ENCODE measurements at regions not wholly inside any gene's neighbourhood (a gene's known extent, or its start where the extent isn't known, plus 50 kb on each side); places are given as distances from the start of the nearest gene placed in this dataset.

GRCh38 chr10:6640433-6641040, 60.5 kb upstream of the PRKCQ start:
- H3K4me3 Mint-ChIP-seq = no peak overlapping the region

GRCh38 chr10:6637053-6637452, 57.0 kb upstream of the PRKCQ start:
- TF ChIP-seq, protein P1, sequence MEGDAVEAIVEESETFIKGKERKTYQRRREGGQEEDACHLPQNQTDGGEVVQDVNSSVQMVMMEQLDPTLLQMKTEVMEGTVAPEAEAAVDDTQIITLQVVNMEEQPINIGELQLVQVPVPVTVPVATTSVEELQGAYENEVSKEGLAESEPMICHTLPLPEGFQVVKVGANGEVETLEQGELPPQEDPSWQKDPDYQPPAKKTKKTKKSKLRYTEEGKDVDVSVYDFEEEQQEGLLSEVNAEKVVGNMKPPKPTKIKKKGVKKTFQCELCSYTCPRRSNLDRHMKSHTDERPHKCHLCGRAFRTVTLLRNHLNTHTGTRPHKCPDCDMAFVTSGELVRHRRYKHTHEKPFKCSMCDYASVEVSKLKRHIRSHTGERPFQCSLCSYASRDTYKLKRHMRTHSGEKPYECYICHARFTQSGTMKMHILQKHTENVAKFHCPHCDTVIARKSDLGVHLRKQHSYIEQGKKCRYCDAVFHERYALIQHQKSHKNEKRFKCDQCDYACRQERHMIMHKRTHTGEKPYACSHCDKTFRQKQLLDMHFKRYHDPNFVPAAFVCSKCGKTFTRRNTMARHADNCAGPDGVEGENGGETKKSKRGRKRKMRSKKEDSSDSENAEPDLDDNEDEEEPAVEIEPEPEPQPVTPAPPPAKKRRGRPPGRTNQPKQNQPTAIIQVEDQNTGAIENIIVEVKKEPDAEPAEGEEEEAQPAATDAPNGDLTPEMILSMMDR (IDR thresholded peaks at IDR 0.05) = no peak
- no peak for DNase-seq
- Mint-ChIP-seq H3K27me3 (ENCODE audit: low read depth, poor library complexity) (peaks cover 19% of the 10 kb centered on the region), H3K4me1 (peaks cover 4% of the 10 kb centered on the region), H3K36me3 (ENCODE audit: low read depth) (no peaks in the 10 kb centered on the region), H3K9me3 (no peaks in the 10 kb centered on the region), H3K27ac (no peak overlapping the region), H3K4me3 (no peak overlapping the region)

More at GRCh38 chr10:6640433-6641040, 60.5 kb upstream of the PRKCQ start:
- no peak for DNase-seq
- peaks cover 11% of the 10 kb centered on the region for H3K27me3 Mint-ChIP-seq (ENCODE audit: low read depth, poor library complexity)
- peaks cover 4% of the 10 kb centered on the region for H3K4me1 Mint-ChIP-seq
- H3K9me3 Mint-ChIP-seq = no peaks in the 10 kb centered on the region
- TF ChIP-seq, protein P1 (IDR thresholded peaks at IDR 0.05) = no peak
- no peaks in the 10 kb centered on the region for H3K36me3 Mint-ChIP-seq (ENCODE audit: low read depth)
- no peak overlapping the region for H3K27ac Mint-ChIP-seq

- DNase-seq = no peak
- no peak overlapping the region for H3K4me3 Mint-ChIP-seq
- peaks cover 19% of the 10 kb centered on the region for H3K27me3 Mint-ChIP-seq (ENCODE audit: low read depth, poor library complexity)
- H3K27ac Mint-ChIP-seq = no peak overlapping the region
- H3K36me3 Mint-ChIP-seq (ENCODE audit: low read depth) = no peaks in the 10 kb centered on the region
- TF ChIP-seq, protein P1 (IDR thresholded peaks at IDR 0.05) = no peak
- peaks cover 4% of the 10 kb centered on the region for H3K4me1 Mint-ChIP-seq
- H3K9me3 Mint-ChIP-seq = no peaks in the 10 kb centered on the region
These were observed 55.7 kb upstream of the PRKCQ start for GRCh38 chr10:6635784-6636183.

Data from nephron progenitor cell (in vitro differentiated cells).